ENCODE measurements at regions not wholly inside any gene's neighbourhood (a gene's known extent, or its start where the extent isn't known, plus 50 kb on each side); places are given as distances from the start of the nearest gene placed in this dataset.

DNA sequence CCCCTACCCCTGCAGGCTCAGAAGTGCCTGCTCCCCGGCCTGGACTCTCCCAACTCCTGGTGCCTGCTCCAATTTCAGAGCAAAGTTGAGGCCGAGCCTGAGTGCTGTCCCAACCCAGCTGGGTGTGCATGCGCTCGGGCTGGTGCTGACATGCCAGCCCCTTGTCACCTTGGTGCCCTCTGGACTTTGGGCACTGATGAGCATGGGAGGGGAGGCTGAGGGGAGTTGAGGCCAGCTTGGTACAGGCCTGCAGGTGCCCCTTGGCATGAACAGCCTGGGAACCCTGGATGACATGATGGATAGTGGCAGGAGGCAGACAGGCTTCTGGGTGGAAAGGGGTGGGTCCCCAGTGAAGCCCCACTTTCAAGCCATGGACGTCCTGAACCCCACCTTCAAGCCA is 366.1 kb upstream of the NEGR1 start:
- Mint-ChIP-seq H3K9me3 (no peaks in the 10 kb centered on the region), H3K27ac (no peak overlapping the region), H3K36me3 (ENCODE audit: low read depth) (no peaks in the 10 kb centered on the region), H3K4me1 (peaks cover 8% of the 10 kb centered on the region), H3K27me3 (ENCODE audit: insufficient read depth, low read depth, poor library complexity) (peaks cover 3% of the 10 kb centered on the region), H3K4me3 (no peak overlapping the region)
- no peak overlapping the region for H3K4me3 ChIP-seq
- no peak overlapping the region for H3K4me2 ChIP-seq
- no peaks in the 10 kb centered on the region for H3K9me2 ChIP-seq (ENCODE audit: insufficient read depth)
- H3K27me3 ChIP-seq (ENCODE audit: insufficient read depth), result no peaks in the 10 kb centered on the region
- no peaks in the 10 kb centered on the region for H3K79me2 ChIP-seq (replicated peaks; ENCODE audit: insufficient read depth)
- no peaks in the 10 kb centered on the region for H3K36me3 ChIP-seq (ENCODE audit: insufficient read depth)
- no peaks in the 10 kb centered on the region for H3F3A ChIP-seq (replicated peaks; ENCODE audit: low read depth)
- H4K20me1 ChIP-seq (replicated peaks; ENCODE audit: insufficient read depth), result no peaks in the 10 kb centered on the region
- H3K4me1 ChIP-seq (ENCODE audit: insufficient read depth), result peaks cover 10% of the 10 kb centered on the region
- no peak for DNase-seq (ENCODE audit: low spot score)
- H3K27ac ChIP-seq (ENCODE audit: low read depth), result no peak overlapping the region
- no peak overlapping the region for H2AFZ ChIP-seq
- TF ChIP-seq ZNF331 (CRISPR knock-in tag; IDR thresholded peaks at IDR 0.05; ENCODE audit: low read depth) (no peak), CREB1 (CRISPR knock-in tag; IDR thresholded peaks at IDR 0.05; ENCODE audit: low read depth) (no peak), POLR2AphosphoS5 (IDR thresholded peaks at IDR 0.05; ENCODE audit: low read depth) (no peak), EZH2phosphoT487 (IDR thresholded peaks at IDR 0.05; ENCODE audit: unreplicated experiment) (no peak)
- TF ChIP-seq, protein P1, sequence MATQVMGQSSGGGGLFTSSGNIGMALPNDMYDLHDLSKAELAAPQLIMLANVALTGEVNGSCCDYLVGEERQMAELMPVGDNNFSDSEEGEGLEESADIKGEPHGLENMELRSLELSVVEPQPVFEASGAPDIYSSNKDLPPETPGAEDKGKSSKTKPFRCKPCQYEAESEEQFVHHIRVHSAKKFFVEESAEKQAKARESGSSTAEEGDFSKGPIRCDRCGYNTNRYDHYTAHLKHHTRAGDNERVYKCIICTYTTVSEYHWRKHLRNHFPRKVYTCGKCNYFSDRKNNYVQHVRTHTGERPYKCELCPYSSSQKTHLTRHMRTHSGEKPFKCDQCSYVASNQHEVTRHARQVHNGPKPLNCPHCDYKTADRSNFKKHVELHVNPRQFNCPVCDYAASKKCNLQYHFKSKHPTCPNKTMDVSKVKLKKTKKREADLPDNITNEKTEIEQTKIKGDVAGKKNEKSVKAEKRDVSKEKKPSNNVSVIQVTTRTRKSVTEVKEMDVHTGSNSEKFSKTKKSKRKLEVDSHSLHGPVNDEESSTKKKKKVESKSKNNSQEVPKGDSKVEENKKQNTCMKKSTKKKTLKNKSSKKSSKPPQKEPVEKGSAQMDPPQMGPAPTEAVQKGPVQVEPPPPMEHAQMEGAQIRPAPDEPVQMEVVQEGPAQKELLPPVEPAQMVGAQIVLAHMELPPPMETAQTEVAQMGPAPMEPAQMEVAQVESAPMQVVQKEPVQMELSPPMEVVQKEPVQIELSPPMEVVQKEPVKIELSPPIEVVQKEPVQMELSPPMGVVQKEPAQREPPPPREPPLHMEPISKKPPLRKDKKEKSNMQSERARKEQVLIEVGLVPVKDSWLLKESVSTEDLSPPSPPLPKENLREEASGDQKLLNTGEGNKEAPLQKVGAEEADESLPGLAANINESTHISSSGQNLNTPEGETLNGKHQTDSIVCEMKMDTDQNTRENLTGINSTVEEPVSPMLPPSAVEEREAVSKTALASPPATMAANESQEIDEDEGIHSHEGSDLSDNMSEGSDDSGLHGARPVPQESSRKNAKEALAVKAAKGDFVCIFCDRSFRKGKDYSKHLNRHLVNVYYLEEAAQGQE (IDR thresholded peaks at IDR 0.05; ENCODE audit: unreplicated experiment), result no peak
- TF ChIP-seq, protein P2, sequence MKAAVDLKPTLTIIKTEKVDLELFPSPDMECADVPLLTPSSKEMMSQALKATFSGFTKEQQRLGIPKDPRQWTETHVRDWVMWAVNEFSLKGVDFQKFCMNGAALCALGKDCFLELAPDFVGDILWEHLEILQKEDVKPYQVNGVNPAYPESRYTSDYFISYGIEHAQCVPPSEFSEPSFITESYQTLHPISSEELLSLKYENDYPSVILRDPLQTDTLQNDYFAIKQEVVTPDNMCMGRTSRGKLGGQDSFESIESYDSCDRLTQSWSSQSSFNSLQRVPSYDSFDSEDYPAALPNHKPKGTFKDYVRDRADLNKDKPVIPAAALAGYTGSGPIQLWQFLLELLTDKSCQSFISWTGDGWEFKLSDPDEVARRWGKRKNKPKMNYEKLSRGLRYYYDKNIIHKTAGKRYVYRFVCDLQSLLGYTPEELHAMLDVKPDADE (IDR thresholded peaks at IDR 0.05), result no peak
- ATAC-seq, result no peak

DNA sequence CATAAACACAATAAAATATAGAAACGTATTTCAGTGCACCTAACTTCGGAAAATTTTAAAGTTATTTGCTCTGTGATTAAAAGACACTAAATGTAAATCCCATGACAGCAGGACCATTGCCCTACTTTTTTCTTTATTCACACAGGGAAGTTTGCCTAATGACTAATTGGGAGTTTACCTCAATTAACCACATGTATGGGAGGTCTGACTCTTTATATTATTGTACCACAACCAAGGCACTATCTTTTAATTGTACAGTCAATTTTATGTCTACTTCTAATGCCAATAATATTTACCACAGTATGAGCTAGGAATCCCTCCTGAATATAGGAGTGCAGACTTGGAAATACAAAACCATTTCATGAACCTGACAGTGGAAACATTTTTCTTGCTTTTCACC is 360.8 kb upstream of the NEGR1 start:
- H3F3A ChIP-seq (replicated peaks; ENCODE audit: low read depth), result no peaks in the 10 kb centered on the region
- H4K20me1 ChIP-seq (replicated peaks; ENCODE audit: insufficient read depth), result no peaks in the 10 kb centered on the region
- no peak overlapping the region for H2AFZ ChIP-seq
- H3K27me3 Mint-ChIP-seq (ENCODE audit: insufficient read depth, low read depth, poor library complexity), result peaks cover 2% of the 10 kb centered on the region
- H3K79me2 ChIP-seq (replicated peaks; ENCODE audit: insufficient read depth), result no peaks in the 10 kb centered on the region
- H3K9me2 ChIP-seq (ENCODE audit: insufficient read depth), result no peaks in the 10 kb centered on the region
- DNase-seq (ENCODE audit: low spot score) (no peak), ATAC-seq (no peak)
- H3K36me3 ChIP-seq (ENCODE audit: insufficient read depth), result no peaks in the 10 kb centered on the region
- H3K27ac Mint-ChIP-seq, result no peak overlapping the region
- no peaks in the 10 kb centered on the region for H3K27me3 ChIP-seq (ENCODE audit: insufficient read depth)
- no peak overlapping the region for H3K27ac ChIP-seq (ENCODE audit: low read depth)
- 0 out of 2 replicates have a peak, but pooled peaks cover under 1% of the 10 kb centered on the region for H3K4me1 ChIP-seq (ENCODE audit: insufficient read depth)
- no peaks in the 10 kb centered on the region; the same call in 2 of the 3 replicates for H3K36me3 Mint-ChIP-seq (ENCODE audit: low read depth)
- no peak overlapping the region for H3K4me3 Mint-ChIP-seq
- H3K4me3 ChIP-seq, result no peak overlapping the region
- no peak overlapping the region for H3K4me2 ChIP-seq
- no peaks in the 10 kb centered on the region for H3K9me3 Mint-ChIP-seq
- H3K4me1 Mint-ChIP-seq, result peaks cover 1% of the 10 kb centered on the region; the same call in 2 of the 3 replicates
- TF ChIP-seq ZNF114 (CRISPR knock-in tag; IDR thresholded peaks at IDR 0.05), result no peak
- no peak for TF ChIP-seq STAT1 (IDR thresholded peaks at IDR 0.05; ENCODE audit: unreplicated experiment)
- TF ChIP-seq CREB1 (CRISPR knock-in tag; IDR thresholded peaks at IDR 0.05; ENCODE audit: low read depth), result no peak
- no peak for TF ChIP-seq NANOG (IDR thresholded peaks at IDR 0.05; ENCODE audit: borderline replicate concordance)
- TF ChIP-seq, protein P1 (IDR thresholded peaks at IDR 0.05; ENCODE audit: unreplicated experiment), result no peak
- no peak for TF ChIP-seq EZH2phosphoT487 (IDR thresholded peaks at IDR 0.05; ENCODE audit: unreplicated experiment)
- TF ChIP-seq ZNF331 (CRISPR knock-in tag; IDR thresholded peaks at IDR 0.05; ENCODE audit: low read depth), result no peak
- TF ChIP-seq, protein P3, sequence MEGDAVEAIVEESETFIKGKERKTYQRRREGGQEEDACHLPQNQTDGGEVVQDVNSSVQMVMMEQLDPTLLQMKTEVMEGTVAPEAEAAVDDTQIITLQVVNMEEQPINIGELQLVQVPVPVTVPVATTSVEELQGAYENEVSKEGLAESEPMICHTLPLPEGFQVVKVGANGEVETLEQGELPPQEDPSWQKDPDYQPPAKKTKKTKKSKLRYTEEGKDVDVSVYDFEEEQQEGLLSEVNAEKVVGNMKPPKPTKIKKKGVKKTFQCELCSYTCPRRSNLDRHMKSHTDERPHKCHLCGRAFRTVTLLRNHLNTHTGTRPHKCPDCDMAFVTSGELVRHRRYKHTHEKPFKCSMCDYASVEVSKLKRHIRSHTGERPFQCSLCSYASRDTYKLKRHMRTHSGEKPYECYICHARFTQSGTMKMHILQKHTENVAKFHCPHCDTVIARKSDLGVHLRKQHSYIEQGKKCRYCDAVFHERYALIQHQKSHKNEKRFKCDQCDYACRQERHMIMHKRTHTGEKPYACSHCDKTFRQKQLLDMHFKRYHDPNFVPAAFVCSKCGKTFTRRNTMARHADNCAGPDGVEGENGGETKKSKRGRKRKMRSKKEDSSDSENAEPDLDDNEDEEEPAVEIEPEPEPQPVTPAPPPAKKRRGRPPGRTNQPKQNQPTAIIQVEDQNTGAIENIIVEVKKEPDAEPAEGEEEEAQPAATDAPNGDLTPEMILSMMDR (conservative IDR thresholded peaks at IDR 0.05; ENCODE audit: low read depth in 2 of 2), result no peak
- TF ChIP-seq, protein P2 (IDR thresholded peaks at IDR 0.05), result no peak

Measured in GM23338 (cell line).